ENCODE measurements at regions not wholly inside any gene's neighbourhood (a gene's known extent, or its start where the extent isn't known, plus 50 kb on each side); places are given as distances from the start of the nearest gene placed in this dataset.

DNA sequence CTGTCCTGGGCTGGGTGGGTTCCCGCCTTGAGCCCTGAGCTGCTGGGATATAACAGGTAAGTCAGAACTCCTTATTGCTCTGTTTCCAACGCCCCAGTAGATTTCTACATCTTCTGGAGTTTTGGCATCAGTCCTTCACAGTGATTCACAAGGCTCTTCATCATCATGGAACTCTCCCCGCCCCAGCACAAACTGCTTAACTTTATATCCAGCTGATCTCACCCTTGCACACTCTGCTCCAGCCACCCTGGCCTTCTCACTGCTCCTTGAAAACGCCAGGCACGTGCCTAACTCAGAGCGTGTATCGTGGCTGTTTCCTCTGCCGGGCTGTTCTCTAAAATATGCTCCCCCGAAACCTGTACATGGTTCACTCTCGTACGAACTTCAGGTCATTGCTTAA lies 264.9 kb downstream of the NOVA1 start:
- Histone ChIP-seq H3K9me3 (no peaks in the 10 kb centered on the region), H3K4me3 (no peak overlapping the region), H3K36me3 (no peaks in the 10 kb centered on the region), H3K27me3 (no peaks in the 10 kb centered on the region), H3K27ac (no peak overlapping the region), H3K4me1 (no peaks in the 10 kb centered on the region)
- intact Hi-C loops (cut with DNase I), result no loop called here
- no peak for TF ChIP-seq CTCF (IDR thresholded peaks at IDR 0.05)
- no peak for TF ChIP-seq POLR2A (IDR thresholded peaks at IDR 0.05)
- ATAC-seq, result no peak
- DNase-seq, result no peak
- WGBS, 4 donors, result 74 to 86% (median 82%) methylated on average over 10 to 11 of the region's 11 CpGs

- Histone ChIP-seq H3K36me3 (no peaks in the 10 kb centered on the region), H3K27ac (no peak overlapping the region), H3K4me3 (no peak overlapping the region), H3K4me1 (no peaks in the 10 kb centered on the region), H3K9me3 (no peaks in the 10 kb centered on the region), H3K27me3 (no peaks in the 10 kb centered on the region)
- intact Hi-C loops (cut with DNase I), result no loop called here
- 55 to 64% (median 57%) methylated on average over 1 of the region's 1 CpG for WGBS, 4 donors
- ATAC-seq (no peak), DNase-seq (no peak)
- TF ChIP-seq CTCF (IDR thresholded peaks at IDR 0.05) (no peak), POLR2A (IDR thresholded peaks at IDR 0.05) (no peak)
These were observed 266.9 kb downstream of the NOVA1 start for GRCh38 chr14:26330982-26331381.

DNA sequence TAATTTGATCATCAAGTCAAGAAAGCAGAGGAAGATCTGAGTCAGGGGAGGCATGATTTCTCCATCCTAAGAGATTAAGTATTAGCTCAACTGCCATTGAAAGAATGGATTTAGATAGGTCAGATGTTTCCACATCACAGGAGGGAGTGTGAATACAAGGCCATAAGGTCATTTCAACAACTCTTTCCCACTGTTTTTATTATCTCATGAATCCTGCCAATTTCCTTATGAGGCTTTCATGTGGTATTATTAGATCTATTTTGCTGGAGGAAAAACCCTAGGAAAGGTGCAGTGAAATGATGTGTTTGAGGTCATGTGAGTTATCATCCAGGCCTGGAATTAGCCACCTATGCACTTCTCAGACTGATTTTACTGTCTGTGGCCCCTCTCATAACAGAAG lies 269.0 kb downstream of the NOVA1 start:
- intact Hi-C loops (cut with DNase I), result no loop called here

GRCh38 chr14:26323869-26324268 lies 274.0 kb downstream of the NOVA1 start:
- WGBS, 4 donors, result 51 to 70% (median 53%) methylated on average over 5 of the region's 5 CpGs
- no peaks in the 10 kb centered on the region for H3K36me3 ChIP-seq
- H3K27me3 ChIP-seq, result no peaks in the 10 kb centered on the region
- H3K4me1 ChIP-seq, result no peaks in the 10 kb centered on the region
- intact Hi-C loops (cut with DNase I), result no loop called here
- H3K4me3 ChIP-seq, result no peak overlapping the region
- peaks cover 0 to 3% (median 0%) of the 10 kb centered on the region in 12 donors for H3K9me3 ChIP-seq
- ATAC-seq (no peak), DNase-seq (no peak)
- peak overlapping the region in 1 of 12 donors; percentile 38 for H3K27ac ChIP-seq
- no peak for TF ChIP-seq POLR2A (IDR thresholded peaks at IDR 0.05)
- TF ChIP-seq CTCF (IDR thresholded peaks at IDR 0.05), result no peak

More for the DNA sequence above, 269.0 kb downstream of the NOVA1 start:
- Histone ChIP-seq H3K27ac (no peak overlapping the region), H3K4me1 (no peaks in the 10 kb centered on the region), H3K36me3 (no peaks in the 10 kb centered on the region), H3K4me3 (no peak overlapping the region), H3K9me3 (no peaks in the 10 kb centered on the region), H3K27me3 (no peaks in the 10 kb centered on the region)
- TF ChIP-seq CTCF (IDR thresholded peaks at IDR 0.05) (no peak), POLR2A (IDR thresholded peaks at IDR 0.05) (no peak)
- ATAC-seq, result no peak
- DNase-seq, result no peak
